ENCODE measurements at regions not wholly inside any gene's neighbourhood (a gene's known extent, or its start where the extent isn't known, plus 50 kb on each side); places are given as distances from the start of the nearest gene placed in this dataset.
"Not testable (repeated sequence)": the region's sequence is repeated elsewhere in the genome, so short reads cannot be mapped to it uniquely, and the experiment has no call there.

GRCh38 chr1:203993256-203993655, 79.7 kb upstream of the SOX13 start:
- ATAC-seq (no peak), DNase-seq (no peak)
- intact Hi-C loops (cut with DNase I, micrococcal nuclease): no loop called here

- intact Hi-C loops (cut with DNase I, micrococcal nuclease): no loop called here
- ATAC-seq (no peak), DNase-seq (no peak)
Observed at GRCh38 chr1:203995228-203995627, 77.7 kb upstream of the SOX13 start.

GRCh38 chr1:203996126-203996525, 76.8 kb upstream of the SOX13 start:
- DNase-seq (no peak), ATAC-seq (no peak)
- intact Hi-C loops (cut with DNase I, micrococcal nuclease): no loop called here

- intact Hi-C loops (cut with DNase I, micrococcal nuclease); DNase-seq; ATAC-seq: not testable (repeated sequence)
Observed at GRCh38 chr1:203998571-203998970, 74.3 kb upstream of the SOX13 start.

DNA sequence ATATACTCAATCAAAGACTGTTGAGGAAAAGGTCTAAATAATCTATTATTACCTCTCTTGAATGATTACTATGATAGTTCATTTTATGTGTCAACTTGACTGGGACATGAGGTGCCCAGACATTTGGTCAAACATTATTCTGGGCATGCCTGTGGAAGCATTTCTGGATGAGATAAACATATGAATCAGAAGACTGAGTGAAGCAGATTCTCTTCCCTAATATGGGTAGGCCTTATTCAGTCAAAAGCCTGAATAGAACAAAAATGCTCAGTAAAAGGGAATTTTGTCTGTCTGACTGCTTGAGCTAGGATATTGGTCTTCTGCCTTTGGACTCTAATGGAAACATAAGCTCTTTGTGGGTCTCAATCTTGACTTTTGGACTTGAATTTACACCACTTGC, 73.3 kb upstream of the SOX13 start:
- ATAC-seq (no peak), DNase-seq (no peak)
- intact Hi-C loops (cut with DNase I, micrococcal nuclease): no loop called here

- DNase-seq (no peak), ATAC-seq (no peak)
- intact Hi-C loops (cut with DNase I, micrococcal nuclease): no loop called here
Observed at GRCh38 chr1:204001166-204001901, 71.6 kb upstream of the SOX13 start.

DNA sequence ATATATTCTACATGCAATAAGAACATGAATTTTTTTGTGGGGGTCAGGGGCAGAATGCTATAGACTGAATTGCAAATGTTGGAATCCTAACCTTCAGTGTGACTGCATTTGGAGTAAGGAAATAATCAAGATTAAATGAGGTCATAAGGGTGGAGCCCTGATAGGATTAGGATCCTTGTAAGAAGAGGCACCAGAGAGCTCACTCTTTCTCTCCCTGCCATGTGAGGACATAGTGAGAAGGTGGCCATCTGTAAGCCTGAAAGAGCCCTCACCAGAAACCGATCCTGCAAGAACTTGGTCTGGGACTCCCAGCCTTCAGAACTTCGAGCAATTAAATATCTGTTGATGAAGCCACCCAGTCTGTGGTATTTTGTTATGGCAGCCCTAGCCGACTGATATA, 70.3 kb upstream of the SOX13 start:
- ATAC-seq (no peak), DNase-seq (no peak)
- intact Hi-C loops (cut with DNase I, micrococcal nuclease): no loop called here

DNA sequence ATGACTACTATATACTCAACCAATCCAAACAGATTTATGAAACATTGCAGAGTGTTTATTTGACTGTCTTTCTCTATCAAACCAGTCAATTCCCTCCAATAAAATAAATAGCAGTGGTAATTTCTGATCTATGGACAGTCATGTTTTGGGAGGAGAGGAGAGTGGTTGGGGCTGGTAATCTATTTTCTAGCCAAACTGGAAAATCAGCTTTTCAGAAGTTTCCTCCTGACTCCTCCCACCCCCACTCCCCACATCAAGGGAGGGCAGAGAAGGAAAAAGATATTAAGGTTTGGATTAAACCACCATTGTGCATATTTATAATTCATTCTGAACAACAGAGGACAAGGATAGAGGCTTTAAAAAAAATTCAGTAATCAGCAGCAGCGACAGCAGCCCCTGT, 69.4 kb upstream of the SOX13 start:
- ATAC-seq (no peak), DNase-seq (no peak)
- intact Hi-C loops (cut with DNase I, micrococcal nuclease): no loop called here

DNA sequence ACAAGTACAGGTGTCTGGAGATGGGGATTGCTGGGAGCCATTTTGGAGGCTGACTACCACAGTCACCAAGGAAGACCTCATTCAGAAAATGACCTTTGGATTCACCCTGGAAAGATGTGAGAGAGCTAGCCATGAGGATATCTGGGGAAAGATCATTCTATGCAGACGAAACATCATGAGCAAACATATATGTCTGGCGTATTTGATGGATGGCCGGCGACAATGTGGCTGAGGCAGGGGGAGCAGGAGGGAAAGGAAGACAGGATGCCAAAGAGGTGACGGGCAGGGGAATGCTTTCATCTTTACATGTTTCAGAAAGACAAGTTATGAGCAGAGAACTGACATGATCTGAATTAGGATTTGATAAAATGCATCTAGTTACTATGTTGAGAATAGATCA, 61.5 kb upstream of the SOX13 start:
- ATAC-seq (no peak), DNase-seq (no peak)
- intact Hi-C loops (cut with DNase I, micrococcal nuclease): no loop called here

GRCh38 chr1:204013052-204013451, 59.9 kb upstream of the SOX13 start:
- no peak for DNase-seq

GRCh38 chr1:204014336-204014735, 58.6 kb upstream of the SOX13 start:
- ATAC-seq (no peak), DNase-seq (no peak)
- intact Hi-C loops (cut with DNase I, micrococcal nuclease): no loop called here

More at GRCh38 chr1:204013052-204013451, 59.9 kb upstream of the SOX13 start:
- intact Hi-C loops (cut with DNase I, micrococcal nuclease): no loop called here
- no peak for ATAC-seq

DNA sequence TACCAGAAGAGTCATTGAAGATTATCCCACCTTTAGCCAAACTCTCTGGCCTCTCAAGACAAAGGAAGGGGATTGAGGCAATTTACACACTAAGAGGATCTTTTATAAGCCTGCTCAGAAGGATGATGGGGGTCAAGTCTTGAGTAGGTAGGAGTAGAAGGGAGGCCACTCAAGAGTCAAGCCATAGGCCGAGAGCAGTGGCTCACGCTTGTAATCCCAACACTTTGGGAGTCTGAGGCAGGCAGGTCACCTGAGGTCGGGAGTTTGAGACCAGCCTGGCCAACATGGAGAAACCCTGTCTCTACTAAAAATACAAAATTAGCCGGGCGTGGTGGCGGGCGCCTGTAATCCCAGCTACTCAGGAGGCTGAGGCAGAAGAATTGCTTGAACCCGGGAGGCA, 58.0 kb upstream of the SOX13 start:
- ATAC-seq; intact Hi-C loops (cut with DNase I, micrococcal nuclease); DNase-seq: not testable (repeated sequence)

GRCh38 chr1:204017032-204017431, 55.9 kb upstream of the SOX13 start:
- intact Hi-C loops (cut with DNase I, micrococcal nuclease): no loop called here
- ATAC-seq: no peak

DNA sequence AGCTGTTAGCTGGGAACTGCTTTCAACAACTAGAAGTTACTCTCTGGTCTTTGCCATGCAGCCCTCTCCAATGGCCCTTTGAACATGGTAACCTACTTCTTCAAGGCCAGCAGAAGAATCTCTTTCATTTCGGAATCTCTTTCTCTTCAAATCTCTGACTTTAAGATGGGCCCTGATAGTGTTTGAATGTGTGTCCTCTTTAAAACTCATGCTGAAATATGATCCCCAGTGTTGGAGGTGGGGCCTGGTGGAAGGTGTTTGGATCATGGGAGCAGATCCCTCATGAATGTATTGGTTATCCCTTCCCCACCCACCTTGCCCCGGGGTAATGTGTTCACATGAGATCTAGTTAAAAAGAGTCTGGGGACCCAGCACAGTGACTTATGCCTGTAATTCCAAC, 54.5 kb upstream of the SOX13 start:
- intact Hi-C loops (cut with DNase I, micrococcal nuclease): no loop called here
- no peak for ATAC-seq
- DNase-seq: no peak

More at GRCh38 chr1:204017032-204017431, 55.9 kb upstream of the SOX13 start:
- DNase-seq: no peak

All from left colon (tissue), 2 donors.